ENCODE measurements at regions not wholly inside any gene's neighbourhood (a gene's known extent, or its start where the extent isn't known, plus 50 kb on each side); places are given as distances from the start of the nearest gene placed in this dataset.

GRCh38 chr19:22545751-22546150 lies 88.4 kb upstream of the ZNF492 start:
- in situ Hi-C loops (cut with HindIII; ENCODE audit: extremely low pct_ligation_motif_present, low pct_unique_long_range_greater_than_20kb) (no loop called here), intact Hi-C loops (cut with micrococcal nuclease; ENCODE audit: unreplicated experiment) (no loop called here)
- POLR2A ChIA-PET = no interaction called here
- Histone ChIP-seq H2AFZ (ENCODE audit: low read length) (no peak overlapping the region), H3K36me3 (replicated peaks in 1 of 2; ENCODE audit: control insufficient read depth in 1 of 2, insufficient read depth in 2 of 2, low read length in 2 of 2) (no peaks in the 10 kb centered on the region), H3K27me3 (ENCODE audit: control insufficient read depth in 1 of 2, insufficient read depth in 2 of 2, low read length in 2 of 2) (no peaks in the 10 kb centered on the region), H3K9me3 (ENCODE audit: low read length) (peaks cover 91% of the 10 kb centered on the region), H3K4me2 (ENCODE audit: low read depth, low read length) (no peak overlapping the region), H3K79me2 (ENCODE audit: insufficient read depth, low read length) (no peaks in the 10 kb centered on the region), H3K27ac (ENCODE audit: extremely low read length, insufficient read depth, low read length) (no peak overlapping the region), H3K9ac (ENCODE audit: insufficient read depth, low read depth, low read length) (no peak overlapping the region), H3K4me1 (ENCODE audit: insufficient read depth, low read length) (no peaks in the 10 kb centered on the region), H4K20me1 (ENCODE audit: insufficient read depth, low read length) (no peaks in the 10 kb centered on the region), H3K4me3 (replicated peaks in 1 of 3; ENCODE audit: insufficient read depth in 1 of 3, low read depth in 2 of 3, low read length in 3 of 3) (no peak overlapping the region)
- 0% methylated on average over 5 of the region's 5 CpGs for WGBS (ENCODE audit: low lambda C conversion rate)
- ATAC-seq = 0 out of 3 replicates have a peak, but pooled peaks have one; percentile 35
- no peak for FAIRE-seq
- TF ChIP-seq STAG1 (CRISPR knock-in tag; IDR thresholded peaks at IDR 0.05) (peak; percentile 61), CTCF (CRISPR knock-in tag; IDR thresholded peaks at IDR 0.05) (peak; percentile 32; the same call in 1 of the 2 replicates), ZBTB1 (CRISPR knock-in tag; IDR thresholded peaks at IDR 0.05; ENCODE audit: borderline replicate concordance) (no peak), FOXM1 (CRISPR knock-in tag; IDR thresholded peaks at IDR 0.05) (no peak)
- TF ChIP-seq, protein P1, sequence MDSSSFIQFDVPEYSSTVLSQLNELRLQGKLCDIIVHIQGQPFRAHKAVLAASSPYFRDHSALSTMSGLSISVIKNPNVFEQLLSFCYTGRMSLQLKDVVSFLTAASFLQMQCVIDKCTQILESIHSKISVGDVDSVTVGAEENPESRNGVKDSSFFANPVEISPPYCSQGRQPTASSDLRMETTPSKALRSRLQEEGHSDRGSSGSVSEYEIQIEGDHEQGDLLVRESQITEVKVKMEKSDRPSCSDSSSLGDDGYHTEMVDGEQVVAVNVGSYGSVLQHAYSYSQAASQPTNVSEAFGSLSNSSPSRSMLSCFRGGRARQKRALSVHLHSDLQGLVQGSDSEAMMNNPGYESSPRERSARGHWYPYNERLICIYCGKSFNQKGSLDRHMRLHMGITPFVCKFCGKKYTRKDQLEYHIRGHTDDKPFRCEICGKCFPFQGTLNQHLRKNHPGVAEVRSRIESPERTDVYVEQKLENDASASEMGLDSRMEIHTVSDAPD (CRISPR knock-in tag; IDR thresholded peaks at IDR 0.05) = no peak
- BruUV-seq (replicated peaks) = no TSS peak
- CTCF ChIA-PET (ENCODE audit: low intra/inter-chr PET ratio, low total read pairs) = no interaction called here
- peak; percentile 3 for DNase-seq (ENCODE audit: low spot score)

- Histone ChIP-seq H3K79me2 (ENCODE audit: insufficient read depth, low read length) (no peaks in the 10 kb centered on the region), H3K4me2 (ENCODE audit: low read depth, low read length) (no peak overlapping the region), H3K27ac (ENCODE audit: extremely low read length, insufficient read depth, low read length) (no peak overlapping the region), H3K27me3 (ENCODE audit: control insufficient read depth in 1 of 2, insufficient read depth in 2 of 2, low read length in 2 of 2) (no peaks in the 10 kb centered on the region), H3K4me1 (ENCODE audit: insufficient read depth, low read length) (no peaks in the 10 kb centered on the region), H3K9ac (ENCODE audit: insufficient read depth, low read depth, low read length) (no peak overlapping the region), H2AFZ (ENCODE audit: low read length) (no peak overlapping the region), H3K4me3 (replicated peaks in 1 of 3; ENCODE audit: insufficient read depth in 1 of 3, low read depth in 2 of 3, low read length in 3 of 3) (no peak overlapping the region), H3K9me3 (ENCODE audit: low read length) (peaks cover 88% of the 10 kb centered on the region), H4K20me1 (ENCODE audit: insufficient read depth, low read length) (no peaks in the 10 kb centered on the region), H3K36me3 (replicated peaks in 1 of 2; ENCODE audit: control insufficient read depth in 1 of 2, insufficient read depth in 2 of 2, low read length in 2 of 2) (no peaks in the 10 kb centered on the region)
- ChIA-PET CTCF (ENCODE audit: low intra/inter-chr PET ratio, low total read pairs) (no interaction called here), POLR2A (no interaction called here)
- WGBS (ENCODE audit: low lambda C conversion rate) = under 1% methylated on average over 5 of the region's 5 CpGs
- no peak for ATAC-seq
- DNase-seq (ENCODE audit: low spot score) = no peak
- in situ Hi-C loops (cut with HindIII; ENCODE audit: extremely low pct_ligation_motif_present, low pct_unique_long_range_greater_than_20kb) (no loop called here), intact Hi-C loops (cut with micrococcal nuclease; ENCODE audit: unreplicated experiment) (no loop called here)
- BruUV-seq (replicated peaks) = no TSS peak
- TF ChIP-seq DR1 (CRISPR knock-in tag; IDR thresholded peaks at IDR 0.05) = no peak
- TF ChIP-seq SP140L (CRISPR knock-in tag; IDR thresholded peaks at IDR 0.05; ENCODE audit: borderline replicate concordance) = no peak
- TF ChIP-seq, protein P2, sequence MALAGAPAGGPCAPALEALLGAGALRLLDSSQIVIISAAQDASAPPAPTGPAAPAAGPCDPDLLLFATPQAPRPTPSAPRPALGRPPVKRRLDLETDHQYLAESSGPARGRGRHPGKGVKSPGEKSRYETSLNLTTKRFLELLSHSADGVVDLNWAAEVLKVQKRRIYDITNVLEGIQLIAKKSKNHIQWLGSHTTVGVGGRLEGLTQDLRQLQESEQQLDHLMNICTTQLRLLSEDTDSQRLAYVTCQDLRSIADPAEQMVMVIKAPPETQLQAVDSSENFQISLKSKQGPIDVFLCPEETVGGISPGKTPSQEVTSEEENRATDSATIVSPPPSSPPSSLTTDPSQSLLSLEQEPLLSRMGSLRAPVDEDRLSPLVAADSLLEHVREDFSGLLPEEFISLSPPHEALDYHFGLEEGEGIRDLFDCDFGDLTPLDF (CRISPR knock-in tag; IDR thresholded peaks at IDR 0.05) = no peak
- TF ChIP-seq NFE2 (CRISPR knock-in tag; IDR thresholded peaks at IDR 0.05) = no peak
- TF ChIP-seq BCL6 (CRISPR knock-in tag; IDR thresholded peaks at IDR 0.05) = no peak
- TF ChIP-seq ETV6 (CRISPR knock-in tag; conservative IDR thresholded peaks at IDR 0.05) = no peak
- TF ChIP-seq, protein P3, sequence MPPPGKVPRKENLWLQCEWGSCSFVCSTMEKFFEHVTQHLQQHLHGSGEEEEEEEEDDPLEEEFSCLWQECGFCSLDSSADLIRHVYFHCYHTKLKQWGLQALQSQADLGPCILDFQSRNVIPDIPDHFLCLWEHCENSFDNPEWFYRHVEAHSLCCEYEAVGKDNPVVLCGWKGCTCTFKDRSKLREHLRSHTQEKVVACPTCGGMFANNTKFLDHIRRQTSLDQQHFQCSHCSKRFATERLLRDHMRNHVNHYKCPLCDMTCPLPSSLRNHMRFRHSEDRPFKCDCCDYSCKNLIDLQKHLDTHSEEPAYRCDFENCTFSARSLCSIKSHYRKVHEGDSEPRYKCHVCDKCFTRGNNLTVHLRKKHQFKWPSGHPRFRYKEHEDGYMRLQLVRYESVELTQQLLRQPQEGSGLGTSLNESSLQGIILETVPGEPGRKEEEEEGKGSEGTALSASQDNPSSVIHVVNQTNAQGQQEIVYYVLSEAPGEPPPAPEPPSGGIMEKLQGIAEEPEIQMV (CRISPR knock-in tag; IDR thresholded peaks at IDR 0.05; ENCODE audit: low read depth) = no peak
- TF ChIP-seq ZNF766 (CRISPR knock-in tag; IDR thresholded peaks at IDR 0.05; ENCODE audit: borderline replicate concordance) = no peak
- no peak for TF ChIP-seq NAIF1 (CRISPR knock-in tag; IDR thresholded peaks at IDR 0.05; ENCODE audit: borderline replicate concordance)
- TF ChIP-seq ZNF460 (CRISPR knock-in tag; IDR thresholded peaks at IDR 0.05; ENCODE audit: borderline replicate concordance) = no peak
- no peak for FAIRE-seq
Measured at GRCh38 chr19:22533761-22534160, 100.4 kb upstream of the ZNF492 start.
